HepG2 (cell line): ENCODE measurements at regions not wholly inside any gene's neighbourhood (a gene's known extent, or its start where the extent isn't known, plus 50 kb on each side); places are given as distances from the start of the nearest gene placed in this dataset.

ENCODE experiments used
- ATAC-seq: fragments of 200-7000 bp; cut with Tn5 transposase; 3 replicates; pipeline ENCODE4 v1.9.1; 2020; ENCODE audit warnings: mild to moderate bottlenecking, moderate library complexity
- BruUV-seq: library from RNA; stranded (reverse); fragments of 400-500 nt; replicated peaks from 2 replicates; lab custom pipeline; 2021; lab: Mats Ljungman, UMichigan
- CTCF ChIA-PET: fragments of 300-600 bp; formaldehyde crosslinking; extraction: SDS; loops from one replicate; lab custom pipeline; 2021; ENCODE audit warnings: low total read pairs, inconsistent platforms, low intra/inter-chr PET ratio; lab: Yijun Ruan, JAX
- POLR2A ChIA-PET: fragments of 350-600 bp; sonication (Branson Sonifier 250); formaldehyde crosslinking; loops from one replicate; lab custom pipeline; 2020; ENCODE audit warnings: antibody characterized with exemption, inconsistent platforms; lab: Yijun Ruan, JAX
- DNase-seq: peaks from one replicate; pipeline ENCODE4 v3.0.0-alpha.2; 2015; ENCODE audit warnings: low spot score
- FAIRE-seq: peaks from 3 replicates; lab custom pipeline; 2011; peaks lifted over from hg19 to GRCh38; lab: Jason Lieb, UNC
- H2AFZ ChIP-seq: one replicate; pipeline ENCODE4 v1.6.1; 2011; ENCODE audit warnings: low read length, inconsistent platforms
- H3K27ac ChIP-seq: fragments of 300-600 bp; 3 replicates; pipeline ENCODE4 v1.8.0; 2011; ENCODE audit warnings: mixed run types, mild to moderate bottlenecking, mixed read lengths, low read length, inconsistent platforms; ENCODE audit not compliant: insufficient read depth; ENCODE audit errors: extremely low read length
- H3K27me3 ChIP-seq, 2 experiments: fragments of 200-600 bp in 1 of 2; 2 replicates in 1 of 2; 3 replicates in 1 of 2; pipeline versions ENCODE4 v1.6.0 to v1.8.0; 2011; ENCODE audit warnings: low read length in 2 of 2, mild to moderate bottlenecking in 2 of 2, moderate library complexity in 2 of 2, inconsistent platforms in 1 of 2; ENCODE audit not compliant: insufficient read depth in 2 of 2, control insufficient read depth in 1 of 2
- H3K36me3 ChIP-seq, 2 experiments: fragments of 200-600 bp in 1 of 2; replicated peaks in 1 of 2; 2 replicates in 1 of 2; 3 replicates in 1 of 2; pipeline versions ENCODE4 v1.5.1 to v1.8.0; 2011; ENCODE audit warnings: low read length in 2 of 2, inconsistent platforms in 1 of 2; ENCODE audit not compliant: insufficient read depth in 2 of 2, control insufficient read depth in 1 of 2
- H3K4me1 ChIP-seq: 2 replicates; pipeline ENCODE4 v1.5.1; 2012; ENCODE audit warnings: low read length, inconsistent platforms; ENCODE audit not compliant: insufficient read depth
- H3K4me2 ChIP-seq: 2 replicates; pipeline ENCODE4 v1.6.0; 2011; ENCODE audit warnings: low read depth, low read length, inconsistent platforms
- H3K4me3 ChIP-seq, 3 experiments: fragments of 200-600 bp in 1 of 3; sonication (generic), shearing (Covaris generic) in 1 of 3; replicated peaks in 1 of 3; 2 replicates each; pipeline ENCODE4 v1.5.1; 2011 to 2016; ENCODE audit warnings: low read length in 3 of 3, inconsistent platforms in 2 of 3, low read depth in 2 of 3, mild to moderate bottlenecking in 2 of 3, control low read depth in 1 of 3, mixed read lengths in 1 of 3; ENCODE audit not compliant: insufficient read depth in 1 of 3
- H3K79me2 ChIP-seq: one replicate; pipeline ENCODE4 v1.6.1; 2011; ENCODE audit warnings: low read length, inconsistent platforms; ENCODE audit not compliant: insufficient read depth
- H3K9ac ChIP-seq: 2 replicates; pipeline ENCODE4 v1.6.0; 2011; ENCODE audit warnings: mild to moderate bottlenecking, low read depth, low read length, inconsistent platforms; ENCODE audit not compliant: insufficient read depth
- H3K9me3 ChIP-seq: 2 replicates; pipeline ENCODE4 v1.5.1; 2012; ENCODE audit warnings: mild to moderate bottlenecking, low read length
- H4K20me1 ChIP-seq: 2 replicates; pipeline ENCODE4 v1.6.0; 2011; ENCODE audit warnings: inconsistent platforms, mild to moderate bottlenecking, low read length, moderate library complexity; ENCODE audit not compliant: insufficient read depth
- ADNP ChIP-seq: sonication (generic); formaldehyde crosslinking; IDR thresholded peaks from 2 replicates; pipeline ENCODE4 v1.4.0; 2020; ENCODE audit warnings: missing genetic modification reagents
- CEBPB ChIP-seq: IDR thresholded peaks from 2 replicates; pipeline ENCODE4 v1.6.1; 2011; ENCODE audit warnings: low read depth, low read length, improper control_type of control experiment, borderline replicate concordance
- MAFK ChIP-seq, 2 experiments: IDR thresholded peaks in 1 of 2; conservative IDR thresholded peaks in 1 of 2; 2 replicates each; pipeline ENCODE4 v1.6.1; 2011; ENCODE audit warnings: improper control_type of control experiment in 2 of 2, low read length in 2 of 2
- ZBTB25 ChIP-seq: IDR thresholded peaks from 2 replicates; pipeline ENCODE4 v1.6.1; 2018; ENCODE audit warnings: missing genetic modification reagents
- ZNF180 ChIP-seq: sonication (generic); formaldehyde crosslinking; IDR thresholded peaks from 2 replicates; pipeline ENCODE4 v1.4.0; 2020; ENCODE audit warnings: low read depth, missing genetic modification reagents, borderline replicate concordance
- ZNF354B ChIP-seq: sonication (generic); formaldehyde crosslinking; IDR thresholded peaks from 2 replicates; pipeline ENCODE4 v1.8.0; 2022; ENCODE audit warnings: mild to moderate bottlenecking, missing genetic modification reagents
- ZNF362 ChIP-seq: sonication (generic); formaldehyde crosslinking; IDR thresholded peaks from 2 replicates; pipeline ENCODE4 v1.4.0; 2020; ENCODE audit warnings: missing genetic modification reagents, mild to moderate bottlenecking, borderline replicate concordance
- ZNF510 ChIP-seq: sonication (generic); formaldehyde crosslinking; IDR thresholded peaks from 2 replicates; pipeline ENCODE4 v1.4.0; 2020; ENCODE audit warnings: low read depth, mild to moderate bottlenecking, missing genetic modification reagents
- ZNF513 ChIP-seq: sonication (generic); formaldehyde crosslinking; conservative IDR thresholded peaks from 2 replicates; pipeline ENCODE4 v1.5.0; 2020; ENCODE audit warnings: missing genetic modification reagents
- ZNF781 ChIP-seq: sonication (generic); formaldehyde crosslinking; IDR thresholded peaks from 2 replicates; pipeline ENCODE4 v1.5.1; 2020; ENCODE audit warnings: borderline replicate concordance, mild to moderate bottlenecking, missing genetic modification reagents; ENCODE audit errors: not compliant biosample characterization
- ZSCAN25 ChIP-seq: sonication (generic); formaldehyde crosslinking; IDR thresholded peaks from 2 replicates; pipeline ENCODE4 v1.8.0; 2022; ENCODE audit warnings: mild to moderate bottlenecking, missing genetic modification reagents
- WGBS: methylation state at CpG from one replicate; pipeline ENCODE4 v1.1.6; 2017; ENCODE audit warnings: low lambda C conversion rate; 5-methylcytosine and 5-hydroxymethylcytosine counted together
- in situ Hi-C: cut with HindIII; loops from 2 replicates; pipeline ENCODE4 v1.10.0; 2017; ENCODE audit warnings: low pct_unique_long_range_greater_than_20kb; ENCODE audit not compliant: extremely low pct_ligation_motif_present
- intact Hi-C: fragments of 100-400 bp; cut with micrococcal nuclease; formaldehyde crosslinking; loops from one replicate; pipeline ENCODE4 v1.10.0; 2022; ENCODE audit not compliant: unreplicated experiment

- no peaks in the 10 kb centered on the region for H3K36me3 ChIP-seq
- H2AFZ ChIP-seq: no peak overlapping the region
- DNase-seq (peak; percentile 63), FAIRE-seq (peak; percentile 43), ATAC-seq (peak; percentile 93)
- ChIA-PET POLR2A (no interaction called here), CTCF (interaction anchor here (0.8 to 1.7 kb wide), 4 partner anchors 24 to 273 kb away, joined by 3 to 9 read pairs (median 6); no protein-coding TSS in a partner anchor)
- no peaks in the 10 kb centered on the region for H4K20me1 ChIP-seq
- no peak overlapping the region for H3K9ac ChIP-seq
- no peaks in the 10 kb centered on the region for H3K27me3 ChIP-seq
- no peak overlapping the region for H3K27ac ChIP-seq
- in situ Hi-C loops (loop anchor here (10.0 kb wide), 1 partner anchor 111 kb away; no protein-coding TSS in a partner anchor), intact Hi-C loops (loop anchor here (1.0 kb wide), 3 partner anchors 51 to 272 kb away; no protein-coding TSS in a partner anchor)
- no TSS peak for BruUV-seq
- H3K4me2 ChIP-seq: no peak overlapping the region
- no peaks in the 10 kb centered on the region for H3K79me2 ChIP-seq
- no peaks in the 10 kb centered on the region for H3K4me1 ChIP-seq
- H3K4me3 ChIP-seq: no peak overlapping the region
- no peaks in the 10 kb centered on the region for H3K9me3 ChIP-seq
- WGBS: 20% methylated on average over 11 of the region's 11 CpGs
- TF ChIP-seq ZNF513 (CRISPR knock-in tag) (no peak), ZNF781 (CRISPR knock-in tag) (no peak), ZSCAN25 (CRISPR knock-in tag) (no peak), ZNF510 (CRISPR knock-in tag) (no peak), ZNF354B (CRISPR knock-in tag) (no peak), ZNF362 (no peak), ADNP (no peak), ZBTB25 (CRISPR knock-in tag) (no peak), CEBPB (no peak), ZNF180 (CRISPR knock-in tag) (no peak), MAFK (conservative IDR thresholded peaks at IDR 0.05 in 1 of 2, IDR thresholded peaks at IDR 0.05 in 1 of 2; ENCODE audit: low read length in 2 of 2) (no peak)
These were observed 213.3 kb upstream of the MIR17HG start for GRCh38 chr13:91133941-91134802.
